IMR-90 (cell line): ENCODE measurements at regions not wholly inside any gene's neighbourhood (a gene's known extent, or its start where the extent isn't known, plus 50 kb on each side); places are given as distances from the start of the nearest gene placed in this dataset.

Experiments
- ATAC-seq: fragments of 200-7000 bp; cut with Tn5 transposase; 2 replicates; pipeline ENCODE4 v1.9.1; 2020; ENCODE audit warnings: low read depth, mild to moderate bottlenecking, moderate library complexity
- BruUV-seq: library from RNA; stranded (reverse); fragments of 400-500 nt; replicated peaks from 2 replicates; lab custom pipeline; 2021; lab: Mats Ljungman, UMichigan
- CTCF ChIA-PET: fragments of 300-600 bp; formaldehyde crosslinking; extraction: SDS; loops from one replicate; lab custom pipeline; 2021; ENCODE audit warnings: antibody characterized with exemption; lab: Yijun Ruan, JAX
- POLR2A ChIA-PET: fragments of 300-600 bp; sonication (Branson Sonifier 250); formaldehyde crosslinking; loops from one replicate; lab custom pipeline; 2022; ENCODE audit warnings: antibody characterized with exemption; ENCODE audit not compliant: unreplicated experiment; lab: Charles Lee
- DNase-seq: peaks from one replicate; pipeline ENCODE4 v3.0.0; 2013
- H2AFZ ChIP-seq: replicated peaks from 2 replicates; pipeline ENCODE3; 2013; ENCODE audit warnings: low read length, mild to moderate bottlenecking; ENCODE audit not compliant: poor library complexity
- H2AK5ac ChIP-seq: 2 replicates; pipeline ENCODE4 v1.6.1; 2013; ENCODE audit warnings: low read depth, low read length, inconsistent platforms
- H2AK9ac ChIP-seq: replicated peaks from 2 replicates; pipeline ENCODE3; 2013; ENCODE audit warnings: mild to moderate bottlenecking, low read depth, low read length, moderate library complexity; ENCODE audit not compliant: poor library complexity
- H2BK120ac ChIP-seq: 2 replicates; pipeline ENCODE4 v1.6.1; 2013; ENCODE audit warnings: low read depth, low read length, inconsistent platforms
- H2BK15ac ChIP-seq: 3 replicates; pipeline ENCODE4 v1.6.1; 2013; ENCODE audit warnings: low read depth, low read length, inconsistent platforms
- H2BK20ac ChIP-seq: 2 replicates; pipeline ENCODE4 v1.6.1; 2013; ENCODE audit warnings: low read depth, mild to moderate bottlenecking, inconsistent platforms, low read length, moderate library complexity
- H2BK5ac ChIP-seq: 2 replicates; pipeline ENCODE4 v1.6.1; 2013; ENCODE audit warnings: mild to moderate bottlenecking, low read depth, low read length, inconsistent platforms; ENCODE audit not compliant: poor library complexity, severe bottlenecking
- H3K14ac ChIP-seq: replicated peaks from 2 replicates; pipeline ENCODE4 v1.6.1; 2013; ENCODE audit warnings: low read depth, low read length, inconsistent platforms
- H3K18ac ChIP-seq: 2 replicates; pipeline ENCODE4 v1.6.1; 2013; ENCODE audit warnings: low read depth, low read length, control low read depth
- H3K23ac ChIP-seq: 2 replicates; pipeline ENCODE4 v1.6.1; 2013; ENCODE audit warnings: low read depth, low read length, inconsistent platforms
- H3K27ac ChIP-seq: 2 replicates; pipeline ENCODE4 v1.5.1; 2013; ENCODE audit warnings: mild to moderate bottlenecking, control low read depth, low read length; ENCODE audit not compliant: insufficient read depth
- H3K27me3 ChIP-seq: 2 replicates; pipeline ENCODE4 v1.6.1; 2013; ENCODE audit warnings: low read length; ENCODE audit not compliant: control insufficient read depth, insufficient read depth
- H3K36me3 ChIP-seq: 2 replicates; pipeline ENCODE4 v1.6.1; 2013; ENCODE audit warnings: low read length, mixed read lengths; ENCODE audit not compliant: control insufficient read depth, insufficient read depth
- H3K4ac ChIP-seq: 2 replicates; pipeline ENCODE4 v1.6.1; 2013; ENCODE audit warnings: low read depth, low read length, inconsistent platforms
- H3K4me1 ChIP-seq: 2 replicates; pipeline ENCODE4 v1.6.1; 2013; ENCODE audit warnings: low read length, mixed read lengths; ENCODE audit not compliant: control insufficient read depth, insufficient read depth
- H3K4me2 ChIP-seq: 2 replicates; pipeline ENCODE4 v1.6.1; 2013; ENCODE audit warnings: low read depth, mild to moderate bottlenecking, control low read depth, low read length, moderate library complexity
- H3K4me3 ChIP-seq: 2 replicates; pipeline ENCODE4 v1.5.1; 2013; ENCODE audit warnings: low read depth, mild to moderate bottlenecking, control low read depth, low read length, moderate library complexity; ENCODE audit not compliant: insufficient read depth
- H3K56ac ChIP-seq: 2 replicates; pipeline ENCODE4 v1.6.1; 2013; ENCODE audit warnings: low read length, inconsistent platforms; ENCODE audit not compliant: insufficient read depth; ENCODE audit errors: extremely low read depth
- H3K79me1 ChIP-seq, 2 experiments: 2 replicates each; pipeline ENCODE4 v1.6.1; 2013; ENCODE audit warnings: low read length in 2 of 2, inconsistent platforms in 1 of 2, low read depth in 1 of 2
- H3K9ac ChIP-seq: 2 replicates; pipeline ENCODE4 v1.6.1; 2013; ENCODE audit warnings: low read depth, low read length, control low read depth
- H3K9me1 ChIP-seq: 2 replicates; pipeline ENCODE4 v1.6.1; 2013; ENCODE audit warnings: low read length, inconsistent platforms; ENCODE audit not compliant: insufficient read depth
- H3K9me3 ChIP-seq: 2 replicates; pipeline ENCODE4 v1.6.1; 2013; ENCODE audit warnings: low read length; ENCODE audit not compliant: control insufficient read depth, insufficient read depth
- H4K20me1 ChIP-seq: 2 replicates; pipeline ENCODE4 v1.6.1; 2013; ENCODE audit warnings: low read length, inconsistent platforms; ENCODE audit not compliant: insufficient read depth
- H4K5ac ChIP-seq: 2 replicates; pipeline ENCODE4 v1.6.1; 2013; ENCODE audit warnings: mild to moderate bottlenecking, low read depth, low read length, control low read depth
- H4K8ac ChIP-seq, 2 experiments: 2 replicates each; pipeline ENCODE4 v1.6.1; 2013; ENCODE audit warnings: low read depth in 2 of 2, low read length in 2 of 2, control low read depth in 1 of 2, inconsistent platforms in 1 of 2
- H4K91ac ChIP-seq: 2 replicates; pipeline ENCODE4 v1.6.1; 2013; ENCODE audit warnings: low read depth, low read length, inconsistent platforms; ENCODE audit not compliant: insufficient read depth
- POLR2A ChIP-seq: IDR thresholded peaks from 2 replicates; pipeline ENCODE4 v1.6.1; 2012; ENCODE audit warnings: mild to moderate bottlenecking, low read depth, low read length
- RAD21 ChIP-seq: IDR thresholded peaks from 2 replicates; pipeline ENCODE4 v1.6.1; 2012; ENCODE audit warnings: low read length, improper control_type of control experiment
- RFX5 ChIP-seq: IDR thresholded peaks from 2 replicates; pipeline ENCODE4 v1.8.0; 2012; ENCODE audit warnings: low read depth, mild to moderate bottlenecking, low read length, moderate library complexity
- WGBS, 2 experiments: methylation state at CpG; one replicate each; pipeline versions ENCODE4 v1.1.5 to v1.1.7; 2013; ENCODE audit warnings: missing lambda C conversion rate in 2 of 2; ENCODE audit not compliant: insufficient read length in 1 of 2; ENCODE audit errors: extremely low coverage in 2 of 2; 5-methylcytosine and 5-hydroxymethylcytosine counted together
- dilution Hi-C: fragments of 300-500 bp; cut with HindIII; formaldehyde crosslinking; loops from one replicate; pipeline ENCODE4 v1.14.3; 2018; ENCODE audit warnings: low sequenced_read_pairs; ENCODE audit not compliant: unreplicated experiment
- in situ Hi-C: fragments of 300-500 bp; cut with MboI; formaldehyde crosslinking; loops from 3 replicates; pipeline ENCODE4 v1.14.3; 2019; ENCODE audit warnings: low sequenced_read_pairs, inconsistent platforms, mixed read lengths
- intact Hi-C: fragments of 100-400 bp; cut with micrococcal nuclease; formaldehyde crosslinking; loops from 2 replicates; pipeline ENCODE4 v1.10.0; 2022
- TF ChIP-seq, protein P1 (sequence below): fragments of 150-350 bp; IDR thresholded peaks from 2 replicates; pipeline ENCODE4 v1.6.1; 2016; ENCODE audit warnings: low read depth, mild to moderate bottlenecking, low read length, moderate library complexity, borderline replicate concordance
- TF ChIP-seq, protein P2 (sequence below): conservative IDR thresholded peaks from 2 replicates; pipeline ENCODE4 v1.5.1; 2012; ENCODE audit warnings: mild to moderate bottlenecking, low read depth, low read length, improper control_type of control experiment

DNA sequence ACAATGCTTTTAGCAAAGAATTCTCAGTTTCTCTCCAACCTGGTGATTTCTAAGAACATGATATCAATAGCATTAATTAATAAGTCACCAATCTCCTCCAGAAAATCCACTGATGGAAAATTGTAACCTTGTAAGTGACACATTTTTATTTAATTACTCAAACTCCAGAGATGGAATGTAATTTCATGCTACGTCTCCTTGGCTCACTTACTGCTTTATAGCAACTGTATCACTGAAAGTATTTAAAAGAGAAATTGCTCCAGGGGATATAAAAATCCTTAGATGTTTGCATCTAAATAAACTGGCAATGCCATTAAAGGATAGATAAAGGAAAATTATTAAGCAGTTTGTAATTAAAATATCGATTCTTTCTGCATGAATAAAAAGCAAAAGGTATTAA is 325.4 kb downstream of the TSN start:
- H4K91ac ChIP-seq = no peak overlapping the region
- no peak overlapping the region for H2BK5ac ChIP-seq
- dilution Hi-C loops = no loop called here
- intact Hi-C loops = no loop called here
- H2AK5ac ChIP-seq = no peak overlapping the region
- no peak overlapping the region for H3K14ac ChIP-seq
- no peak overlapping the region for H3K23ac ChIP-seq
- H2AFZ ChIP-seq = no peak overlapping the region
- H2AK9ac ChIP-seq = no peak overlapping the region
- no peak overlapping the region for H3K4me3 ChIP-seq
- no peaks in the 10 kb centered on the region for H3K79me1 ChIP-seq
- H3K9me1 ChIP-seq = no peaks in the 10 kb centered on the region
- H3K18ac ChIP-seq = no peak overlapping the region
- H3K4ac ChIP-seq = no peak overlapping the region
- no peak overlapping the region for H2BK20ac ChIP-seq
- no peaks in the 10 kb centered on the region for H3K36me3 ChIP-seq
- no TSS peak for BruUV-seq
- no peak overlapping the region for H3K4me2 ChIP-seq
- in situ Hi-C loops = no loop called here
- ChIA-PET CTCF (no interaction called here), POLR2A (no interaction called here)
- no peaks in the 10 kb centered on the region for H3K9me3 ChIP-seq
- H2BK15ac ChIP-seq = no peak overlapping the region
- DNase-seq = no peak
- no peak overlapping the region for H4K8ac ChIP-seq
- no peak for ATAC-seq
- H3K27me3 ChIP-seq = no peaks in the 10 kb centered on the region
- TF ChIP-seq RFX5 (no peak), RAD21 (no peak), POLR2A (no peak)
- TF ChIP-seq, protein P1, sequence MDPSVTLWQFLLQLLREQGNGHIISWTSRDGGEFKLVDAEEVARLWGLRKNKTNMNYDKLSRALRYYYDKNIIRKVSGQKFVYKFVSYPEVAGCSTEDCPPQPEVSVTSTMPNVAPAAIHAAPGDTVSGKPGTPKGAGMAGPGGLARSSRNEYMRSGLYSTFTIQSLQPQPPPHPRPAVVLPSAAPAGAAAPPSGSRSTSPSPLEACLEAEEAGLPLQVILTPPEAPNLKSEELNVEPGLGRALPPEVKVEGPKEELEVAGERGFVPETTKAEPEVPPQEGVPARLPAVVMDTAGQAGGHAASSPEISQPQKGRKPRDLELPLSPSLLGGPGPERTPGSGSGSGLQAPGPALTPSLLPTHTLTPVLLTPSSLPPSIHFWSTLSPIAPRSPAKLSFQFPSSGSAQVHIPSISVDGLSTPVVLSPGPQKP = no peak
- TF ChIP-seq, protein P2, sequence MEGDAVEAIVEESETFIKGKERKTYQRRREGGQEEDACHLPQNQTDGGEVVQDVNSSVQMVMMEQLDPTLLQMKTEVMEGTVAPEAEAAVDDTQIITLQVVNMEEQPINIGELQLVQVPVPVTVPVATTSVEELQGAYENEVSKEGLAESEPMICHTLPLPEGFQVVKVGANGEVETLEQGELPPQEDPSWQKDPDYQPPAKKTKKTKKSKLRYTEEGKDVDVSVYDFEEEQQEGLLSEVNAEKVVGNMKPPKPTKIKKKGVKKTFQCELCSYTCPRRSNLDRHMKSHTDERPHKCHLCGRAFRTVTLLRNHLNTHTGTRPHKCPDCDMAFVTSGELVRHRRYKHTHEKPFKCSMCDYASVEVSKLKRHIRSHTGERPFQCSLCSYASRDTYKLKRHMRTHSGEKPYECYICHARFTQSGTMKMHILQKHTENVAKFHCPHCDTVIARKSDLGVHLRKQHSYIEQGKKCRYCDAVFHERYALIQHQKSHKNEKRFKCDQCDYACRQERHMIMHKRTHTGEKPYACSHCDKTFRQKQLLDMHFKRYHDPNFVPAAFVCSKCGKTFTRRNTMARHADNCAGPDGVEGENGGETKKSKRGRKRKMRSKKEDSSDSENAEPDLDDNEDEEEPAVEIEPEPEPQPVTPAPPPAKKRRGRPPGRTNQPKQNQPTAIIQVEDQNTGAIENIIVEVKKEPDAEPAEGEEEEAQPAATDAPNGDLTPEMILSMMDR = no peak
- H4K5ac ChIP-seq = no peak overlapping the region
- no CpG with 5 or more reads among the region's 2 CpGs for WGBS, 2 experiments
- no peaks in the 10 kb centered on the region for H3K4me1 ChIP-seq
- H3K56ac ChIP-seq = no peak overlapping the region
- no peak overlapping the region for H3K9ac ChIP-seq
- no peaks in the 10 kb centered on the region for H4K20me1 ChIP-seq
- H3K27ac ChIP-seq = no peak overlapping the region
- H2BK120ac ChIP-seq = no peak overlapping the region
